Uterus (tissue), 2 donors: ENCODE measurements at regions not wholly inside any gene's neighbourhood (a gene's known extent, or its start where the extent isn't known, plus 50 kb on each side); places are given as distances from the start of the nearest gene placed in this dataset.

Experiments used
- POLR2A ChIP-seq, 2 donors: fragments of 450-650 bp; IDR thresholded peaks; one replicate each; pipeline ENCODE4 v1.6.1; 2016; ENCODE audit warnings: antibody characterized with exemption in 2 of 2, mild to moderate bottlenecking in 1 of 2, moderate library complexity in 1 of 2
- TF ChIP-seq, protein P1 (sequence below), 4 experiments: fragments of 200-600 bp in 2 of 4; fragments of 450-650 bp in 2 of 4; sonication (generic) in 2 of 4; IDR thresholded peaks; one replicate each; pipeline ENCODE4 v1.5.1; 2016 to 2019; ENCODE audit warnings: antibody characterized with exemption in 4 of 4, mild to moderate bottlenecking in 2 of 4, moderate library complexity in 1 of 4

DNA sequence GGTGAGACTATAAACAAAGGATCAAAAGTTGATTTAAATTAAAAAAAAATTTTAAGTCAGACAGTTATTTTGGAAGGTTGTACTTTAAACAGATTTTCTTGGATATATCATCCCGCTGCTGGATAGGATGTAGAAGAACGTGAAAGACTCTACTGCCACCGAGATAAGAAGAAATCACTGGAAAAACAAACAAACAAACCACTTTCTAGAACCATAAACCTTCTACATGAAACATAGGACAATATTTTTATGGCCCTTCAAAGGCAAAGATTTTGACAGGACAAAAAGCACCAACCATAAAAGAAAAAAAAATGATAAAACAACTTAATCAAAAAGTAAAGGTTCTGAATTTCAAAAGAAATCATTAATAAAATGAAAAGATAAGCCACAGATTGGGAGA is 268.2 kb upstream of the DAAM1 start:
- TF ChIP-seq, protein P1, sequence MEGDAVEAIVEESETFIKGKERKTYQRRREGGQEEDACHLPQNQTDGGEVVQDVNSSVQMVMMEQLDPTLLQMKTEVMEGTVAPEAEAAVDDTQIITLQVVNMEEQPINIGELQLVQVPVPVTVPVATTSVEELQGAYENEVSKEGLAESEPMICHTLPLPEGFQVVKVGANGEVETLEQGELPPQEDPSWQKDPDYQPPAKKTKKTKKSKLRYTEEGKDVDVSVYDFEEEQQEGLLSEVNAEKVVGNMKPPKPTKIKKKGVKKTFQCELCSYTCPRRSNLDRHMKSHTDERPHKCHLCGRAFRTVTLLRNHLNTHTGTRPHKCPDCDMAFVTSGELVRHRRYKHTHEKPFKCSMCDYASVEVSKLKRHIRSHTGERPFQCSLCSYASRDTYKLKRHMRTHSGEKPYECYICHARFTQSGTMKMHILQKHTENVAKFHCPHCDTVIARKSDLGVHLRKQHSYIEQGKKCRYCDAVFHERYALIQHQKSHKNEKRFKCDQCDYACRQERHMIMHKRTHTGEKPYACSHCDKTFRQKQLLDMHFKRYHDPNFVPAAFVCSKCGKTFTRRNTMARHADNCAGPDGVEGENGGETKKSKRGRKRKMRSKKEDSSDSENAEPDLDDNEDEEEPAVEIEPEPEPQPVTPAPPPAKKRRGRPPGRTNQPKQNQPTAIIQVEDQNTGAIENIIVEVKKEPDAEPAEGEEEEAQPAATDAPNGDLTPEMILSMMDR (IDR thresholded peaks at IDR 0.05), result no peak
- no peak for TF ChIP-seq POLR2A (IDR thresholded peaks at IDR 0.05)
